Testis (tissue), 2 donors: ENCODE measurements at regions not wholly inside any gene's neighbourhood (a gene's known extent, or its start where the extent isn't known, plus 50 kb on each side); places are given as distances from the start of the nearest gene placed in this dataset.
"Not testable (repeated sequence)": the region's sequence is repeated elsewhere in the genome, so short reads cannot be mapped to it uniquely, and the experiment has no call there.

ENCODE experiments used
- DNase-seq: peaks from one replicate; pipeline ENCODE4 v3.0.0-alpha.2; 2019
- H3K27ac ChIP-seq, 2 donors: fragments of 200-600 bp; sonication (generic); one replicate each; pipeline ENCODE4 v1.5.1; 2019
- H3K27me3 ChIP-seq: fragments of 200-600 bp; sonication (generic); one replicate; pipeline ENCODE4 v1.5.1; 2019
- H3K36me3 ChIP-seq: fragments of 200-600 bp; sonication (generic); one replicate; pipeline ENCODE4 v1.5.1; 2017; ENCODE audit warnings: low read depth; ENCODE audit errors: missing control alignments
- H3K4me1 ChIP-seq: fragments of 200-600 bp; sonication (generic); one replicate; pipeline ENCODE4 v1.5.1; 2019
- H3K4me3 ChIP-seq, 2 donors: fragments of 200-600 bp; sonication (generic); one replicate each; pipeline ENCODE4 v1.5.1; 2017 to 2019
- H3K9me3 ChIP-seq: fragments of 200-600 bp; sonication (generic); one replicate; pipeline ENCODE4 v1.5.1; 2017
- CTCF ChIP-seq, 3 experiments: fragments of 450-650 bp in 2 of 3; fragments of 200-600 bp in 1 of 3; sonication (generic) in 1 of 3; IDR thresholded peaks; one replicate each; pipeline ENCODE4 v1.5.1; 2016 to 2019; ENCODE audit warnings: antibody characterized with exemption in 3 of 3, mild to moderate bottlenecking in 2 of 3, moderate library complexity in 1 of 3
- POLR2A ChIP-seq: fragments of 450-650 bp; IDR thresholded peaks from one replicate; pipeline ENCODE4 v1.6.1; 2017; ENCODE audit warnings: antibody characterized with exemption, mild to moderate bottlenecking, moderate library complexity
- WGBS, 2 donors: methylation state at CpG; one replicate each; pipeline ENCODE4 v1.1.5; 2018; 5-methylcytosine and 5-hydroxymethylcytosine counted together
- intact Hi-C: fragments of 100-400 bp; cut with DNase I; formaldehyde crosslinking; loops from one replicate; pipeline ENCODE4 v1.15.1; 2023; ENCODE audit warnings: low total_unique reads
- small RNA-seq, 2 donors: library from RNA; depleted of rRNA; stranded (forward); fragments of <200 nt; gene quantifications; one replicate each; pipeline ENCODE3, GENCODE V24; 2016

GRCh38 chr20:8997701-8998117, 71.2 kb upstream of the PLCB4 start:
- WGBS, 2 donors, result 50 to 79% methylated on average over 4 of the region's 4 CpGs
- intact Hi-C loops, result no loop called here
- Histone ChIP-seq H3K36me3 (no peaks in the 10 kb centered on the region), H3K4me3 (no peak overlapping the region), H3K9me3 (no peaks in the 10 kb centered on the region), H3K4me1 (no peaks in the 10 kb centered on the region), H3K27ac (no peak overlapping the region), H3K27me3 (no peaks in the 10 kb centered on the region)
- TF ChIP-seq POLR2A (no peak), CTCF (IDR thresholded peaks at IDR 0.05) (no peak)
- DNase-seq, result no peak

GRCh38 chr20:9011121-9011520, 57.8 kb upstream of the PLCB4 start:
- Histone ChIP-seq H3K4me3 (no peak overlapping the region), H3K4me1 (no peaks in the 10 kb centered on the region), H3K9me3 (no peaks in the 10 kb centered on the region), H3K27ac (no peak overlapping the region), H3K36me3 (no peaks in the 10 kb centered on the region), H3K27me3 (no peaks in the 10 kb centered on the region)
- TF ChIP-seq POLR2A, result no peak
- no peak for TF ChIP-seq CTCF (IDR thresholded peaks at IDR 0.05)
- WGBS, 2 donors, result 80 to 84% methylated on average over 2 of the region's 2 CpGs
- intact Hi-C loops, result no loop called here
- DNase-seq, result no peak

DNA sequence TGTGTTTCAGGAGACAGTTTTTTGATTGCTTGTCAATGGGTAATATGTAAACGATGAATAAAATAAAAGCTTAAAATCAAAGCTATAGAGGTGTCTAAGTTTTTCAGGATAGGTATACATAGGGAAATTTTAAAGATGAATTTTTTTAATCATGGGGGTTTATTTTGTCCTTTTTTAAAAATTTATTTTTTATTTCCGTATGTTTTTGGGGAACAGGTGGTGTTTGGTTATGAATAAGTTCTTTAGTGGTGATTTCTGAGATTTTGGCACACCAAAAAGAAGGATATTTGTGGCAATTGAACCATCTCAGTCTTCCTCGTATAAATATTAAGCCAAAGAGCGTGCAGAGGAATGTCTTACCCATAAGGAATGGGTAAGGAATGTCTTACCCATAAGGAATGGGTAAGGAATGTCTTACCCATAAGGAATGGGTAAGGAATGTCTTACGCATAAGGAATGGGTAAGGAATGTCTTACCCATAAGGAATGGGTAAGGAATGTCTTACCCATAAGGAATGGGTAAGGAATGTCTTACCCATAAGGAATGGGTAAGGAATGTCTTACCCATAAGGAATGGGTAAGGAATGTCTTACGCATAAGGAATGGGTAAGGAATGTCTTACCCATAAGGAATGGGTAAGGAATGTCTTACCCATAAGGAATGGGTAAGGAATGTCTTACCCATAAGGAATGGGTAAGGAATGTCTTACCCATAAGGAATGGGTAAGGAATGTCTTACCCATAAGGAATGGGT, 53.5 kb upstream of the PLCB4 start:
- 67 to 82% methylated on average over 5 of the region's 6 CpGs for WGBS, 2 donors
- H3K9me3 ChIP-seq, H3K4me1 ChIP-seq, H3K36me3 ChIP-seq, H3K27me3 ChIP-seq, intact Hi-C loops, H3K27ac ChIP-seq, H3K4me3 ChIP-seq, DNase-seq: not testable (repeated sequence)

DNA sequence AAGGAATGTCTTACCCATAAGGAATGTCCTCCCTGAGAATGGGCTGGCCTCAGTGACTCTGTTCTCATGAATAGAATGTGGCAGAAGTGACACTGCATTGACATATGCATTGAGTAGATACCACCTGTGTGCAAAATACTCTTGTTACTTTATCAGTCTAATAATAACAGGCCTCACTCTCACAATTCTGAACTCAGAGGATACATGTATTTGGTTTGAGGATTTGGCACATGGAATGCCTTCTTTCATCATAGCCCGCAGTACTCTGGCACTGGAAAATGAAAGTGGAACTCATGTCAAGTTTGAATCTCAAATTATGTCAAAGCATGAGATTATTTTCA, 52.9 kb upstream of the PLCB4 start:
- intact Hi-C loops, result no loop called here
- WGBS, 2 donors, result 68 to 90% methylated on average over 1 of the region's 1 CpG
- no peaks in the 10 kb centered on the region for H3K36me3 ChIP-seq
- no peak for DNase-seq
- no peaks in the 10 kb centered on the region for H3K4me1 ChIP-seq
- no peaks in the 10 kb centered on the region for H3K9me3 ChIP-seq
- H3K27ac ChIP-seq, result no peak overlapping the region
- no peaks in the 10 kb centered on the region for H3K27me3 ChIP-seq
- TF ChIP-seq POLR2A, result no peak
- TF ChIP-seq CTCF (IDR thresholded peaks at IDR 0.05), result no peak
- no peak overlapping the region for H3K4me3 ChIP-seq

GRCh38 chr20:9018346-9018745, 50.5 kb upstream of the PLCB4 start:
- Histone ChIP-seq H3K4me3 (no peak overlapping the region), H3K27me3 (no peaks in the 10 kb centered on the region), H3K4me1 (peaks cover 5% of the 10 kb centered on the region), H3K36me3 (no peaks in the 10 kb centered on the region), H3K9me3 (no peaks in the 10 kb centered on the region), H3K27ac (no peak overlapping the region)
- WGBS, 2 donors, result 69 to 83% methylated on average over 1 of the region's 1 CpG
- TF ChIP-seq POLR2A, result no peak
- TF ChIP-seq CTCF (IDR thresholded peaks at IDR 0.05), result no peak
- DNase-seq, result no peak
- intact Hi-C loops, result no loop called here

Small RNAs in the stretch of these regions (small RNA-seq; reads per million reads assigned to genes)
- gene RF00017, result 0 reads per million in 2 donors
